ENCODE measurements at regions not wholly inside any gene's neighbourhood (a gene's known extent, or its start where the extent isn't known, plus 50 kb on each side); places are given as distances from the start of the nearest gene placed in this dataset.
A peak's percentile ranks its signal among the peaks of the same experiment; 100 is the strongest.

GRCh38 chr3:191518861-191519260 is 57.9 kb downstream of the PYDC2 start:
- H3K4ac ChIP-seq (ENCODE audit: low read depth in 1 of 2, low read length in 2 of 2): no peak overlapping the region
- no peak overlapping the region for H2BK120ac ChIP-seq (ENCODE audit: low read depth, low read length)
- no peak overlapping the region for H3K23ac ChIP-seq (ENCODE audit: low read length in 2 of 2)
- H3K27ac ChIP-seq (ENCODE audit: low read length, poor library complexity, severe bottlenecking): no peak overlapping the region
- no peak overlapping the region for H4K8ac ChIP-seq (ENCODE audit: low read length)
- no peaks in the 10 kb centered on the region for H3K4me1 ChIP-seq (ENCODE audit: control insufficient read depth, insufficient read depth, low read depth, low read length)
- no peak overlapping the region for H4K91ac ChIP-seq (ENCODE audit: low read length)
- no peaks in the 10 kb centered on the region for H3K27me3 ChIP-seq (ENCODE audit: control insufficient read depth in 1 of 2, insufficient read depth in 1 of 2, low read length in 2 of 2)
- H3K4me3 ChIP-seq (ENCODE audit: insufficient read depth in 1 of 2, low read depth in 1 of 2, low read length in 2 of 2): no peak overlapping the region
- 80% methylated on average over 4 of the region's 7 CpGs for WGBS
- H2AFZ ChIP-seq (ENCODE audit: low read depth, low read length): no peak overlapping the region
- H3K4me2 ChIP-seq (ENCODE audit: low read length, poor library complexity, severe bottlenecking): no peak overlapping the region
- no peak overlapping the region for H3K14ac ChIP-seq (ENCODE audit: low read length in 2 of 2)
- H2BK12ac ChIP-seq (ENCODE audit: low read length in 2 of 2): no peak overlapping the region
- H3K9me3 ChIP-seq (ENCODE audit: control insufficient read depth, low read length): no peaks in the 10 kb centered on the region
- no peak overlapping the region for H3K9ac ChIP-seq (ENCODE audit: low read length)
- no peak overlapping the region for H2BK5ac ChIP-seq (ENCODE audit: low read depth, low read length, poor library complexity, severe bottlenecking)
- H3K18ac ChIP-seq (ENCODE audit: low read depth in 1 of 2, low read length in 2 of 2): no peak overlapping the region
- no peak for DNase-seq
- H2AK5ac ChIP-seq (ENCODE audit: low read length, severe bottlenecking): no peak overlapping the region
- H3K36me3 ChIP-seq (ENCODE audit: control insufficient read depth in 1 of 2, insufficient read depth in 2 of 2, low read depth in 1 of 2, low read length in 2 of 2): no peaks in the 10 kb centered on the region
- no peaks in the 10 kb centered on the region for H3K79me1 ChIP-seq (replicated peaks; ENCODE audit: low read length, poor library complexity, severe bottlenecking)
- no peak overlapping the region for H2BK15ac ChIP-seq (ENCODE audit: low read depth, poor library complexity, severe bottlenecking)

GRCh38 chr3:191521055-191521454 is 60.1 kb downstream of the PYDC2 start:
- DNase-seq: no peak
- no peaks in the 10 kb centered on the region for H3K27me3 ChIP-seq (ENCODE audit: control insufficient read depth in 1 of 2, insufficient read depth in 1 of 2, low read length in 2 of 2)
- H3K14ac ChIP-seq (ENCODE audit: low read length in 2 of 2): no peak overlapping the region
- no peaks in the 10 kb centered on the region for H3K4me1 ChIP-seq (ENCODE audit: control insufficient read depth, insufficient read depth, low read depth, low read length)
- no peak overlapping the region for H3K4me3 ChIP-seq (ENCODE audit: insufficient read depth in 1 of 2, low read depth in 1 of 2, low read length in 2 of 2)
- no peak overlapping the region for H3K18ac ChIP-seq (ENCODE audit: low read depth in 1 of 2, low read length in 2 of 2)
- H2BK12ac ChIP-seq (ENCODE audit: low read length in 2 of 2): no peak overlapping the region
- no peak overlapping the region for H4K8ac ChIP-seq (ENCODE audit: low read length)
- no peak overlapping the region for H2AFZ ChIP-seq (ENCODE audit: low read depth, low read length)
- H4K91ac ChIP-seq (ENCODE audit: low read length): no peak overlapping the region
- H3K4me2 ChIP-seq (ENCODE audit: low read length, poor library complexity, severe bottlenecking): no peak overlapping the region
- H3K9ac ChIP-seq (ENCODE audit: low read length): no peak overlapping the region
- H2BK15ac ChIP-seq (ENCODE audit: low read depth, poor library complexity, severe bottlenecking): no peak overlapping the region
- H3K27ac ChIP-seq (ENCODE audit: low read length, poor library complexity, severe bottlenecking): no peak overlapping the region
- no peak overlapping the region for H2BK5ac ChIP-seq (ENCODE audit: low read depth, low read length, poor library complexity, severe bottlenecking)
- no peak overlapping the region for H2AK5ac ChIP-seq (ENCODE audit: low read length, severe bottlenecking)
- 87% methylated on average over 1 of the region's 3 CpGs for whole genome bisulfite sequencing
- no peaks in the 10 kb centered on the region for H3K9me3 ChIP-seq (ENCODE audit: control insufficient read depth, low read length)
- H3K79me1 ChIP-seq (replicated peaks; ENCODE audit: low read length, poor library complexity, severe bottlenecking): no peaks in the 10 kb centered on the region
- no peaks in the 10 kb centered on the region for H3K36me3 ChIP-seq (ENCODE audit: control insufficient read depth in 1 of 2, insufficient read depth in 2 of 2, low read depth in 1 of 2, low read length in 2 of 2)
- no peak overlapping the region for H2BK120ac ChIP-seq (ENCODE audit: low read depth, low read length)
- H3K23ac ChIP-seq (ENCODE audit: low read length in 2 of 2): no peak overlapping the region
- no peak overlapping the region for H3K4ac ChIP-seq (ENCODE audit: low read depth in 1 of 2, low read length in 2 of 2)

- peak overlapping the region; percentile 56 for H3K9ac ChIP-seq (ENCODE audit: low read length)
- H3K36me3 ChIP-seq (ENCODE audit: control insufficient read depth in 1 of 2, insufficient read depth in 2 of 2, low read depth in 1 of 2, low read length in 2 of 2): no peaks in the 10 kb centered on the region
- DNase-seq: no peak
- no peak overlapping the region for H3K4ac ChIP-seq (ENCODE audit: low read depth in 1 of 2, low read length in 2 of 2)
- H2BK15ac ChIP-seq (ENCODE audit: low read depth, poor library complexity, severe bottlenecking): no peak overlapping the region
- H3K4me3 ChIP-seq (ENCODE audit: insufficient read depth in 1 of 2, low read depth in 1 of 2, low read length in 2 of 2): peak overlapping the region in 1 of 2 experiments; percentile 69
- H2AFZ ChIP-seq (ENCODE audit: low read depth, low read length): no peak overlapping the region
- no peak overlapping the region for H2BK120ac ChIP-seq (ENCODE audit: low read depth, low read length)
- no peak overlapping the region for H4K91ac ChIP-seq (ENCODE audit: low read length)
- H3K23ac ChIP-seq (ENCODE audit: low read length in 2 of 2): no peak overlapping the region
- no peaks in the 10 kb centered on the region for H3K9me3 ChIP-seq (ENCODE audit: control insufficient read depth, low read length)
- H3K18ac ChIP-seq (ENCODE audit: low read depth in 1 of 2, low read length in 2 of 2): no peak overlapping the region
- no peak overlapping the region for H2BK5ac ChIP-seq (ENCODE audit: low read depth, low read length, poor library complexity, severe bottlenecking)
- no peaks in the 10 kb centered on the region for H3K79me1 ChIP-seq (replicated peaks; ENCODE audit: low read length, poor library complexity, severe bottlenecking)
- H3K27me3 ChIP-seq (ENCODE audit: control insufficient read depth in 1 of 2, insufficient read depth in 1 of 2, low read length in 2 of 2): no peaks in the 10 kb centered on the region
- no peak overlapping the region for H3K14ac ChIP-seq (ENCODE audit: low read length in 2 of 2)
- no peak overlapping the region for H2BK12ac ChIP-seq (ENCODE audit: low read length in 2 of 2)
- H3K27ac ChIP-seq (ENCODE audit: low read length, poor library complexity, severe bottlenecking): no peak overlapping the region
- no peaks in the 10 kb centered on the region for H3K4me1 ChIP-seq (ENCODE audit: control insufficient read depth, insufficient read depth, low read depth, low read length)
- no peak overlapping the region for H4K8ac ChIP-seq (ENCODE audit: low read length)
- no peak overlapping the region for H3K4me2 ChIP-seq (ENCODE audit: low read length, poor library complexity, severe bottlenecking)
- H2AK5ac ChIP-seq (ENCODE audit: low read length, severe bottlenecking): no peak overlapping the region
- 95% methylated on average over 8 of the region's 8 CpGs for WGBS
Measured at GRCh38 chr3:191523148-191523547, 62.2 kb downstream of the PYDC2 start.

- Histone ChIP-seq H4K91ac (ENCODE audit: low read length) (no peak overlapping the region), H3K9me3 (ENCODE audit: control insufficient read depth, low read length) (no peaks in the 10 kb centered on the region), H2BK12ac (ENCODE audit: low read length in 2 of 2) (no peak overlapping the region), H3K27me3 (ENCODE audit: control insufficient read depth in 1 of 2, insufficient read depth in 1 of 2, low read length in 2 of 2) (no peaks in the 10 kb centered on the region), H3K79me1 (replicated peaks; ENCODE audit: low read length, poor library complexity, severe bottlenecking) (no peaks in the 10 kb centered on the region), H3K18ac (ENCODE audit: low read depth in 1 of 2, low read length in 2 of 2) (no peak overlapping the region), H3K27ac (ENCODE audit: low read length, poor library complexity, severe bottlenecking) (no peak overlapping the region), H3K14ac (ENCODE audit: low read length in 2 of 2) (no peak overlapping the region), H3K23ac (ENCODE audit: low read length in 2 of 2) (no peak overlapping the region), H4K8ac (ENCODE audit: low read length) (no peak overlapping the region), H3K4me2 (ENCODE audit: low read length, poor library complexity, severe bottlenecking) (no peak overlapping the region), H2AK5ac (ENCODE audit: low read length, severe bottlenecking) (no peak overlapping the region), H3K4me3 (ENCODE audit: insufficient read depth in 1 of 2, low read depth in 1 of 2, low read length in 2 of 2) (no peak overlapping the region), H2AFZ (ENCODE audit: low read depth, low read length) (no peak overlapping the region), H3K9ac (ENCODE audit: low read length) (no peak overlapping the region), H2BK15ac (ENCODE audit: low read depth, poor library complexity, severe bottlenecking) (no peak overlapping the region), H2BK120ac (ENCODE audit: low read depth, low read length) (no peak overlapping the region), H3K4me1 (ENCODE audit: control insufficient read depth, insufficient read depth, low read depth, low read length) (no peaks in the 10 kb centered on the region), H3K36me3 (ENCODE audit: control insufficient read depth in 1 of 2, insufficient read depth in 2 of 2, low read depth in 1 of 2, low read length in 2 of 2) (no peaks in the 10 kb centered on the region), H2BK5ac (ENCODE audit: low read depth, low read length, poor library complexity, severe bottlenecking) (no peak overlapping the region), H3K4ac (ENCODE audit: low read depth in 1 of 2, low read length in 2 of 2) (no peak overlapping the region)
- DNase-seq: no peak
- WGBS: 63% methylated on average over 1 of the region's 1 CpG
Measured at GRCh38 chr3:191528589-191528988, 67.6 kb downstream of the PYDC2 start.

Measured in mesenchymal stem cell (in vitro differentiated cells and primary cell).